VCaP (cell line): ENCODE measurements at regions not wholly inside any gene's neighbourhood (a gene's known extent, or its start where the extent isn't known, plus 50 kb on each side); places are given as distances from the start of the nearest gene placed in this dataset.

Experiments used
- H3K27ac ChIP-seq: fragments of 450-650 bp; 2 replicates; pipeline ENCODE4 v1.5.1; 2017
- CTCF ChIP-seq: fragments of 450-650 bp; conservative IDR thresholded peaks from 2 replicates; pipeline ENCODE4 v1.5.1; 2017; ENCODE audit warnings: mild to moderate bottlenecking, moderate library complexity

DNA sequence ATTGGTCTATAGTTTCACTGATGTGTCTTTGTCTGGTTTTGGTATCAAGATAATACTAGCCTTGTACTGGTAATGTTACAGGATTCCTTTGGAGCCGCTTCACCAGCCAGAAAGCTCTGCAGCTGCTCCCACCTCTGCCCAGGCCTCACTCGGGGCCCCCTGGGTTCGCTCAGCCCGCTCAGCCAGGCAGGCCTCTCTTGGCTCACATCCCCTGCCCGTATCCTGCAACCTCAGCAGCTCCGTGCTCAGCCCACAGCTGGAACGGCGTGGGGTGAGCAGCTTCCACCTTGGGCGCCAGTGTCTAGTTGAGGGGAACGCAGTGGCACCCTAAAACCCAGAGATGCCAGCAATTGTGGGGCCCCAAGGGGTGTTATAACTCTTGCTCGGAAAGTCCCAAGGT, 429.7 kb upstream of the ROBO2 start:
- no peak overlapping the region for H3K27ac ChIP-seq
- no peak for TF ChIP-seq CTCF

- H3K27ac ChIP-seq: no peak overlapping the region
- TF ChIP-seq CTCF: no peak
These were observed 424.2 kb upstream of the ROBO2 start for GRCh38 chr3:76615719-76616118.

GRCh38 chr3:76624164-76624563, 415.7 kb upstream of the ROBO2 start:
- TF ChIP-seq CTCF: no peak
- H3K27ac ChIP-seq: no peak overlapping the region

DNA sequence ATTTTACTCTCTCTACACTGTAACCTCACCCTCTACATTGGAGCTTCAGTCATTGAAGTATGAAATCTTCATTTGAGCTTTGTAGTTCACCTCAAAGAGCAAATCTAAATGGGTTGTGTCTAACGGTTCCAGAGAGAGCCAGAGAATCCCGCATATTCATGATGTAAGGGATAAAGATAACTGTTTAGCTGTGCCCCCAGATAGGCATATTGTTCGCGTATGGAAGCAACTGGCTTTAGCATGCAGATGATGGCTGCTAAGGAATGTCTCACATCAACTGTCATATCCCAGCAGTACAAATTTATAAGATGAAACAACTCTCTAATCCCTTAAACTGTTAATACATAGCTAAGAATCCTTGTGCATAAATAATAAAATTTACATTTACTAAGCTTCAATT, 412.7 kb upstream of the ROBO2 start:
- H3K27ac ChIP-seq: no peak overlapping the region

GRCh38 chr3:76631251-76631650, 408.6 kb upstream of the ROBO2 start:
- TF ChIP-seq CTCF: no peak
- no peak overlapping the region for H3K27ac ChIP-seq

More for the DNA sequence above, 412.7 kb upstream of the ROBO2 start:
- TF ChIP-seq CTCF: no peak

DNA sequence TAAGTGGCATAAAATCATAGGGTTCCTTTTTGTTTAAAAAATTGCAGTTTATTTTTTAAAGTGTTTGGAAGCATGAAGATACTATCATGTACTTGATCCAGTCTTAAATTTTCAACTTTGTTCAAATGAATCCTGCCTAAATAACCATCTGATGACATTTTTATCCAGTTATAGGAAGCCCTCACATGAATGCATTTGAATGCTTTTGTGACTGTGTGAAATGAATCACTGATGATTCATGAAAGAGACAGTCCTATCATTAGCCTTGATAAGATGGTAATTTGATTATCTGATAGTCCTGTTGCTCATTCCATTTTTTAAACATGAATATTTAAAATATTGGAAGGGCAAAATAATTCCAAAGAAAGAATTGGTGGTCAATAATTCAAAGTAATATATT, 401.9 kb upstream of the ROBO2 start:
- TF ChIP-seq CTCF: no peak

DNA sequence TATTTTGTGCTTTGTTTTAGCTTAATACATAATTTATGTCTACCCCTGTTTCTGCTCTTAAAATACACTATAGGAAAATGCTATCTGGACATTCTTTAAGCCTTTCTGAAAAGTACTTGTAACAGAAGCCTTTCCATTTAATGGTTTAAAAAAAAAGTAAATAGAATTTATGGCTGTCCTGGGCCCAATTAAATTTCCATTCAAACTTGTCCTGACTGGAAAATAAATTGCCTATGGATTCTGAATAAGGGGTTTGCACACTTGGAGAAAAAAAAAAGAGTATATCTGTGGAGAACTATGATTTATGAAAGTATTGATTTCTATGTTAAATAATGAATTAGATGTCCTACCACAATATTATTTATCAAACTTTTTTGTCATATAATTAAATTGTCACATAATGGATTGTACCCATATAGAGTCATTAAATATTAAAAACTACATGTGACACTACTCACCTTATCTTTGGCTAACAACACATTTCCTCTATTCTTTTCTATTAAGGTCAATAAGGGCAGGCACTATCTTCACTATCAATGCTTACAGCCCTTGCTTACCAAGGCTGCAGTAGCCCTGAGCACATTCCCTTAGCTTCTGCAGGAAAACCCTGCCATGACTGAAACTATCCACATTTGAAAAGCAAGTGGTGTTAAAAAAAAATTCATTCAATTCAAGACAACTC, 396.1 kb upstream of the ROBO2 start:
- TF ChIP-seq CTCF: no peak
- H3K27ac ChIP-seq: no peak overlapping the region

More for the DNA sequence above, 401.9 kb upstream of the ROBO2 start:
- no peak overlapping the region for H3K27ac ChIP-seq
